ENCODE measurements at regions not wholly inside any gene's neighbourhood (a gene's known extent, or its start where the extent isn't known, plus 50 kb on each side); places are given as distances from the start of the nearest gene placed in this dataset.

DNA sequence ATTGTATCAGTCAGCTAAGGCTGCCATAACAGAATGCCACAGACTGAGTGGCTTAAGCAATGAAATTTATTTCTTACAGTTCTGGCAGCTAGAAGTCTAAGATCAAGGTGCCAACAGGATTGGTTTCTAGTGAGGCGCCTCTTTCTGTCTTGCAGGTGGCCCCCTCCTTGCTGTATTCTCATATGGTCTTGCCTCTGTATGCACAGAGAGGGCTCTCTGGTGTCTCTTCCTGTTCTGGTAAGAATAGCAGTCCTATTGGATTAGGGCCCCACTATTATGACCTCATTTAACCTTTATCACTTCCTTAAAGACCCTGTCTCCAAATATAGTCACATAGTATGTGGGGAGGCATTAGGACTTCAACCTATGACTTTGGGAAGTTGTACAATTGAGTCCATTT lies 253.9 kb downstream of the EDEM1 start:
- Mint-ChIP-seq H3K36me3 (ENCODE audit: low read depth) (no peaks in the 10 kb centered on the region), H3K9me3 (ENCODE audit: insufficient read depth) (no peaks in the 10 kb centered on the region), H3K4me1 (ENCODE audit: low read depth) (no peaks in the 10 kb centered on the region), H3K4me3 (no peak overlapping the region), H3K27me3 (ENCODE audit: low read depth) (no peaks in the 10 kb centered on the region), H3K27ac (no peak overlapping the region)
- ChIA-PET CTCF (no interaction called here), POLR2A (no interaction called here)
- ATAC-seq (no peak), DNase-seq (no peak)

DNA sequence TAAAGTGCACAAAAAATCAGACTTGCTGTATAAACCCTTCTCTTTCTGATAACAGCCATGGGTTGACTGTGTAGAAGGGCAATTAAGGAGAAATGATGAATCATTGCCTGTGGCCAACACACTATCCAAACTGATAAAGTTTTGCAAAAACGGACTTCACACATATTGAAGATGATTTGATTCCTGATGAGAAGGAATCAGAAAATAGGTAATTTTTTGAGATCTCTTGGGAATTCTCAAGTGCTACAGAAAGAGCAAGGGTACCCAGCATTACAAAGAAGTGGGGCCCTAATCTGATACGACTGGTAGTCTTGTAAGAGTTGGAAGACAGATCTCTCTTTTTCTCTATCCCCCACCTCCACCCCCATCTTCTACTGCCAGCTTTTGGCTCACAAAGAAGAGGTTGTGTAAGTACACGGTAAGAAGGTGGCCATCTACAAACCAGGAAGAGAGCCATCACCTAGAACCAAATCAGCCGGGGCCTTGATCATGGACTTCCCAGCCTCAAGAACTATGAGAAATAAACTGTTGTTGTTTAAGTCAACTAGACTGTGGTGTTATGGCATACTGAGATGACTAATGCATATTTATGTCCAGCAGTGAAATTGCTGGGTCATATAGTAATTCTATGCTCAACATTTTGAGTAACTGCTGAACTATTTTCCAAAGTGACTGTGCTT lies 254.7 kb downstream of the EDEM1 start:
- CTCF ChIA-PET, result no interaction called here
- H3K27me3 Mint-ChIP-seq (ENCODE audit: low read depth), result no peaks in the 10 kb centered on the region

DNA sequence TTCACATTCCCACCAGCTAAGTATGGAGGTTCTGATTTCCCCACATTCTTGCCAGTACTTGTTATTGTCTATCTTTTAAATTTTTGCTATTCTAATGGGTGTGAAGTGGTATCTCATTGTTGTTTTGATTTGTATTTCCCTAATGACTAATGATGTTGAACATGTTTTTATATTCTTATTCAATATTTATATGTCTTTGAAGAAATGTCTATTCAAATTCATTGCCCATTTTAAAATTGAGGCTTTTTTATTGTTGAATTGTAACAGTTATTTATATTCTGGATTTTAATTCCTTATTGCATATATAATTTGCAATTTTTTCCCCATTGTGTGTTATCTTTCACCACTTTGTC lies 255.3 kb downstream of the EDEM1 start:
- Mint-ChIP-seq H3K36me3 (ENCODE audit: low read depth) (no peaks in the 10 kb centered on the region), H3K27ac (no peak overlapping the region), H3K27me3 (ENCODE audit: low read depth) (no peaks in the 10 kb centered on the region), H3K4me3 (no peak overlapping the region), H3K4me1 (ENCODE audit: low read depth) (no peaks in the 10 kb centered on the region), H3K9me3 (ENCODE audit: insufficient read depth) (no peaks in the 10 kb centered on the region)
- no peak for DNase-seq
- CTCF ChIA-PET, result no interaction called here
- POLR2A ChIA-PET, result no interaction called here
- ATAC-seq, result no peak

More for the DNA sequence above, 254.7 kb downstream of the EDEM1 start:
- Mint-ChIP-seq H3K27ac (no peak overlapping the region), H3K4me3 (no peak overlapping the region), H3K36me3 (ENCODE audit: low read depth) (no peaks in the 10 kb centered on the region), H3K9me3 (ENCODE audit: insufficient read depth) (no peaks in the 10 kb centered on the region), H3K4me1 (ENCODE audit: low read depth) (no peaks in the 10 kb centered on the region)
- ATAC-seq (no peak), DNase-seq (no peak)
- POLR2A ChIA-PET, result no interaction called here

DNA sequence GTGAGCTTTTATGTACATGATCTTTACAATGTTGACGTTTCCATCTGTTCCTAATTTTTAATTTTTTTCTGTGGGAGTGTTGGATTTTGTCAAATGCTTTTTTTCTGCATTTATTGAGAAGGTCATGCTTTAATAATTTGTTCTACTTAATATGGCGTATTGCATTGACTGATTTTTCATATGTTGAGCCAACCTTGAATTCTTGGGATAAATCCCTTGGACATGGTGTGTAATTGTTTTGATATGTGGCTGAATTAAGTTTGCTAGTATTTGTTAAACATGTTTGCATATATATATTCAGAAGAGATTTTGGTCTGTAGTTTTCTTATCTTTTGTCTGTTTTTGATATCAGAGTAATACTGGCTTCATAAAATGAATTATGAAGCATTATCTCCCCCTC lies 256.7 kb downstream of the EDEM1 start:
- DNase-seq (no peak), ATAC-seq (no peak)
- no peaks in the 10 kb centered on the region for H3K4me1 Mint-ChIP-seq (ENCODE audit: low read depth)
- H3K27me3 Mint-ChIP-seq (ENCODE audit: low read depth), result no peaks in the 10 kb centered on the region
- no peaks in the 10 kb centered on the region for H3K36me3 Mint-ChIP-seq (ENCODE audit: low read depth)
- ChIA-PET POLR2A (no interaction called here), CTCF (no interaction called here)
- H3K27ac Mint-ChIP-seq, result no peak overlapping the region
- no peak overlapping the region for H3K4me3 Mint-ChIP-seq
- no peaks in the 10 kb centered on the region for H3K9me3 Mint-ChIP-seq (ENCODE audit: insufficient read depth)

DNA sequence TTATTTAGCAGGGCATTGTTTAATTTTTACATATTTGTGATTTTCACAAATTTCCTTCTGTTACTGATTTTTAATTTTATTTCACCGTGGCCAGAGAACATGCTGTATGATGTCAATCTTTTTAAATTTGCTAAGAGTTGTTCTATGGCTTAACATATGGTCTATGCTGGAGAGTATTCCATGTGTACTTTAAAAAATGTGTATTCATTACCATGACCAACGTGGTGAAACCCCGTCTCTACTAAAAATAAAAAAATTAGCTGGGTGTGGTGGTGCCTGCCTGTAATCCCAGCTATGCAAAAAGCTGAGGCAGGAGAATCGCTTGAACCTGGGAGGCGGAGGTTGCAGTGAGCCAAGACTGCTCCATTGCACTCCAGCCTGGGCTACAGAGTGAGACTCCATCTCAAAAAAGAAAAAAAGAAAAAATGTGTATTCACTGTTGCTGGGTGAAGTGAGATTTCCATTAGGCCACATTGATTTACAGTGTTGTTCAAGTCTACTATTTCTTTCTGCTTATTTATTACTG lies 258.2 kb downstream of the EDEM1 start:
- Mint-ChIP-seq H3K27me3 (ENCODE audit: low read depth) (no peaks in the 10 kb centered on the region), H3K4me1 (ENCODE audit: low read depth) (no peaks in the 10 kb centered on the region), H3K27ac (no peak overlapping the region), H3K36me3 (ENCODE audit: low read depth) (no peaks in the 10 kb centered on the region), H3K9me3 (ENCODE audit: insufficient read depth) (no peaks in the 10 kb centered on the region), H3K4me3 (no peak overlapping the region)
- CTCF ChIA-PET, result no interaction called here
- DNase-seq (no peak), ATAC-seq (no peak)
- POLR2A ChIA-PET, result no interaction called here

DNA sequence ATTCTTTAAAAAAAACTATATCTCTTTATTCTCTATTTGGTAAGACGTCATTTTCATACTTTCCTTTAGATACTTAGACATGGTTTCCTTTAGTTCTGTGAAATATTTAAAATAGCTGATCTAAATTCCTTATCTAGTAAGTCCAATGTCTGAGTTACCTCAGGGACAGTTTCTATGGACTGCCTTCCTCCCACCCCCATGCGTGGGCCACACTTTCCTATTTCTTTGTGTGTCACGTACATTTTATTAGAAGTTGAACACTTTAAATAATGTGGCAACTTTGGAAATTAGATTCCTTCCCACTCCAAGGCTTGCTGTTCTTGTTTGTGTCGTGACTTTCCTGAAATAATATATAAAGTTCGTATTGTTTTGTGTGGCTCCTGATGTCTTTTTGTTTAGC lies 260.7 kb downstream of the EDEM1 start:
- DNase-seq (no peak), ATAC-seq (no peak)
- Mint-ChIP-seq H3K27me3 (ENCODE audit: low read depth) (peaks cover 3% of the 10 kb centered on the region), H3K4me1 (ENCODE audit: low read depth) (no peaks in the 10 kb centered on the region), H3K27ac (no peak overlapping the region), H3K36me3 (ENCODE audit: low read depth) (no peaks in the 10 kb centered on the region), H3K9me3 (ENCODE audit: insufficient read depth) (no peaks in the 10 kb centered on the region), H3K4me3 (no peak overlapping the region)
- ChIA-PET CTCF (no interaction called here), POLR2A (no interaction called here)

DNA sequence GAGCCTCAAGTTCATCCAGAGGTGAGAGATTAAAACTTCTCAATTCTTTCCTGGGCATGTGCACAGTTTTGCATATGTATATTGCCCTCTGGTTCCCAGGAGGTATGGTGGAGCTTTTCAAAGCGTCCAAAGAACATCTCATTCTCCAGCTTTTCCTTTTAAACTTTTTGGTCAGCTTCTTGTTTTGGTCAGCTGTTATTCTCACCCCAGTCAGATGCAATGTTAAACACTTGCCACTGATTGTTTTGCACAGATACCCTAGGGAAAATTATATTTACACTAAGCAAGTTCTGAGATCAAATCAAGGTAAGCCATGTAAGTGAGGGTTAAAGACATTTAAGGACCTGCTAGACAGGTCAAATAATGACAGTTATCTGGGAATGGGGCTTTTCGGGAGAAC lies 261.3 kb downstream of the EDEM1 start:
- H3K4me3 Mint-ChIP-seq, result no peak overlapping the region
- H3K9me3 Mint-ChIP-seq (ENCODE audit: insufficient read depth), result no peaks in the 10 kb centered on the region
- no peak for ATAC-seq
- H3K36me3 Mint-ChIP-seq (ENCODE audit: low read depth), result no peaks in the 10 kb centered on the region
- no peaks in the 10 kb centered on the region for H3K4me1 Mint-ChIP-seq (ENCODE audit: low read depth)
- DNase-seq, result no peak
- POLR2A ChIA-PET, result no interaction called here
- CTCF ChIA-PET, result no interaction called here
- peaks cover 3% of the 10 kb centered on the region for H3K27me3 Mint-ChIP-seq (ENCODE audit: low read depth)
- H3K27ac Mint-ChIP-seq, result no peak overlapping the region

DNA sequence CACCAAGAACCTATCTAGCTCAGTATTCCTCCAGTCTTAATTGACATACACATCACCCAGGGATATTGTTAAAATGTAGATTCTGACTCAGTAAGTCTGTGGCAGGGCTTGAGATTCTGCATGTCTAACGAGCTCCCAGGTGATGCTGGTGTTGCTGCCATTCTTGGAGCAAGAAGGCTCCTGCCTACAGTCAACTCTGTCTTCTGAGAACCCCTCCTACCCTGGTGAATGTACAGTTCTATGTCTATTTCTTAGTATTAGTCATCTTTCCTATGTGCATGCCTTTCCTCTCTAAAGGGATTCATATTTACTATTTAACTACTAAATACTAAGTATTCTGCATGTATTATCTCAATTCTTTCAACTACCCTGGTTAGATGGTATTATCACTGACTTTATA lies 268.7 kb downstream of the EDEM1 start:
- Mint-ChIP-seq H3K36me3 (ENCODE audit: low read depth) (no peaks in the 10 kb centered on the region), H3K27me3 (ENCODE audit: low read depth) (peaks cover 3% of the 10 kb centered on the region), H3K4me1 (ENCODE audit: low read depth) (no peaks in the 10 kb centered on the region), H3K9me3 (ENCODE audit: insufficient read depth) (no peaks in the 10 kb centered on the region), H3K27ac (no peak overlapping the region), H3K4me3 (no peak overlapping the region)
- no peak for ATAC-seq
- POLR2A ChIA-PET, result no interaction called here
- DNase-seq, result no peak
- CTCF ChIA-PET, result no interaction called here

DNA sequence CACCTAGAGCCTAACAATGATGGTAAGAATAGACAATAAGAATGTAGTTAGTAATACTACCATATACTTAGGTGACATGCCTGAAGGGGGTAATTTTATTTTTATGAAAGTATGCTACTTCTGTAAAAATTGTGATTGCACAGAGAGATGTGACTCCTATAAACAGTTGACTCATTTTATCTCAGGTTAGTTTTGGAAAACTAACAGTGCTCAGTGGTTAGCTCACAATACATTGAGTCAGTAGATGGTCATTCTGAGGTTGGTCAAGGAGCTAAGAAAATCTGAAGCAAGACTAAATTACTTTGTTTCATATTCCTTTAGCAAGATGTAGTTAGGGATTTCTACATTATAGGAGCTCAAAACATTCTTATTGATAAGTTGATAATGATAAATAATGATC lies 271.0 kb downstream of the EDEM1 start:
- POLR2A ChIA-PET, result no interaction called here
- no peak overlapping the region for H3K27ac Mint-ChIP-seq

DNA sequence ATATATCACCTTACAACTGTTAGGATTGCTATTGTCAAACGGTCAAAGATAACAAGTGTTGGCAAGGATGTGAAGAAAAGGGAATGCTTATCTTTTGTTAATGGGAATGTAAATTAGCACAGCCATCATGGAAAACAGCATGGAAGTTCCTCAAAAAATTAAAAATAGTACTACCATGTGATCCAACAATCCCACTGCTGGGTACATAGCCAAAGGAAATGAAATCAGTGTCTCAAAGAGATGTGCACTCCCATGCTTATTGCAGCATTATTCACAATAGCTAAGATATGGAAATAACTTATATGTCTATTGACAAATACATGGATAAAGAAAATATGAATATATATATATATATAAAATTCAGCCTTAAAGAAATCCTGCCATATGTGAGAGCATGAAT lies 274.6 kb downstream of the EDEM1 start:
- peaks cover 13% of the 10 kb centered on the region for H3K27me3 Mint-ChIP-seq (ENCODE audit: low read depth)
- H3K36me3 Mint-ChIP-seq (ENCODE audit: low read depth), result no peaks in the 10 kb centered on the region
- POLR2A ChIA-PET, result no interaction called here
- ATAC-seq, result no peak
- DNase-seq, result no peak
- CTCF ChIA-PET, result no interaction called here
- no peak overlapping the region for H3K4me3 Mint-ChIP-seq
- H3K9me3 Mint-ChIP-seq (ENCODE audit: insufficient read depth), result no peaks in the 10 kb centered on the region
- no peaks in the 10 kb centered on the region for H3K4me1 Mint-ChIP-seq (ENCODE audit: low read depth)
- H3K27ac Mint-ChIP-seq, result no peak overlapping the region

More for the DNA sequence above, 271.0 kb downstream of the EDEM1 start:
- peaks cover 3% of the 10 kb centered on the region for H3K27me3 Mint-ChIP-seq (ENCODE audit: low read depth)
- H3K9me3 Mint-ChIP-seq (ENCODE audit: insufficient read depth), result no peaks in the 10 kb centered on the region
- no peaks in the 10 kb centered on the region for H3K4me1 Mint-ChIP-seq (ENCODE audit: low read depth)
- H3K36me3 Mint-ChIP-seq (ENCODE audit: low read depth), result no peaks in the 10 kb centered on the region
- ATAC-seq (no peak), DNase-seq (no peak)
- CTCF ChIA-PET, result no interaction called here
- no peak overlapping the region for H3K4me3 Mint-ChIP-seq

DNA sequence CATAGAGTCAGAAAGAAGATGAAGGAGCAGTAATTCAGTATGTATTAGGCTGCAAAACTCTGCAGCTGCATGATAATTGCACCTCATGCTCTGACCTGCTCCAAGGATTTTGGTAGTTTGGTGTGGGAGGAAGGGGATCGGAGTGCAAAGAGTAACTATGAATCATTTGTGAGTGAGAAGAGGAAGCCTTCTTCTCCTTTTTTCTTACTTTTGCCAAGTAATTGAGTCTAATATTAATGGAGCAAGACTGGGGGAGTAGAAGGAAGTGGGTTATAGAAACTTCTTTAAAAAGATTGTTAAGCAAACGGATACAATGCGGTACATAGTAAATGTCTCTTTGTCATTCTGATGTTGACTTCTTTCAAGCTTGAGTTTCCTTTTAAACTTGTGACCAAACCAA lies 276.5 kb downstream of the EDEM1 start:
- ATAC-seq, result no peak
- no peaks in the 10 kb centered on the region for H3K36me3 Mint-ChIP-seq (ENCODE audit: low read depth)
- H3K4me1 Mint-ChIP-seq (ENCODE audit: low read depth), result no peaks in the 10 kb centered on the region
- no peak overlapping the region for H3K4me3 Mint-ChIP-seq
- ChIA-PET POLR2A (no interaction called here), CTCF (no interaction called here)
- H3K9me3 Mint-ChIP-seq (ENCODE audit: insufficient read depth), result no peaks in the 10 kb centered on the region
- no peak overlapping the region for H3K27ac Mint-ChIP-seq
- H3K27me3 Mint-ChIP-seq (ENCODE audit: low read depth), result peaks cover 13% of the 10 kb centered on the region
- DNase-seq, result no peak

DNA sequence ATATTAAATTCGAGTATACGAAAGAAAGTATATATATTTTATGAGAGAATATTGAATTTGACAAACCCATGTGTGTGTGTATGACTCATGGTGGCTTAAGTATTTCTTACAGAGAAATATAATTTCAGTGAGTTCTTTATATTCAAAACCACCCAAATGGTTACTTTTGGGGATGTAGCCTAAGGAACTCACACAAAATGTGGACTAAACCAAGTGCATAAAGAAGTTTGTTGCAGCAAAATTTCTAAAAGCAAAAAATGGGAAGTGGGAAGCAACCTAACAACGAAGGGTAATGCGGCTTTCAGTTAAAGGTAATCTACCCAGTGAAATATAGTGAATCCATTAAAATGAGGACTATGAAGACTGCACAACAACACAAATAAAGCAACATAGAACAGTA lies 277.1 kb downstream of the EDEM1 start:
- CTCF ChIA-PET, result no interaction called here
- no peak overlapping the region for H3K4me3 Mint-ChIP-seq
- no peaks in the 10 kb centered on the region for H3K4me1 Mint-ChIP-seq (ENCODE audit: low read depth)
- ATAC-seq (no peak), DNase-seq (no peak)
- no peaks in the 10 kb centered on the region for H3K9me3 Mint-ChIP-seq (ENCODE audit: insufficient read depth)
- POLR2A ChIA-PET, result no interaction called here
- no peak overlapping the region for H3K27ac Mint-ChIP-seq
- no peaks in the 10 kb centered on the region for H3K36me3 Mint-ChIP-seq (ENCODE audit: low read depth)
- peaks cover 13% of the 10 kb centered on the region for H3K27me3 Mint-ChIP-seq (ENCODE audit: low read depth)

DNA sequence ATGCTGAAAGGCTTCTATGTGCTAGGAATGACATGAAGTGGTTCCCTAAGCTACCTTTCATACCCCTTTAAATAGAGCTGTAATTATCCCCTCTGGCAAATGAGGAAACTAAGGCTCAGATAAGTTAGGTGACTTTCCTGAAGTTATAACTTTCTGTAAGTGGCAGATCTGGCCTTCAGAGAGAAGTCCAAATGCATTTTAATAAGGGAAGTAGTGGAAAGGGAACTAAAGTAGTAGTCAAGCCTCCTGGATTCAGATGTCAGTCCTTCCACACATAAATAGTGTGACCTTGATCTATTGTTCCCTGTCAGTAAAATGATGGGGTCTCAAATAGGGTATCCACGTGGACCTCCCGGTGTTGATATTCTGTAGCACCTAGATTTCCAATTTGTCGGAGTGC lies 277.7 kb downstream of the EDEM1 start:
- no peaks in the 10 kb centered on the region for H3K4me1 Mint-ChIP-seq (ENCODE audit: low read depth)
- H3K9me3 Mint-ChIP-seq (ENCODE audit: insufficient read depth), result no peaks in the 10 kb centered on the region
- H3K27me3 Mint-ChIP-seq (ENCODE audit: low read depth), result peaks cover 13% of the 10 kb centered on the region
- H3K4me3 Mint-ChIP-seq, result no peak overlapping the region
- ATAC-seq, result no peak
- H3K27ac Mint-ChIP-seq, result no peak overlapping the region
- DNase-seq, result no peak
- no peaks in the 10 kb centered on the region for H3K36me3 Mint-ChIP-seq (ENCODE audit: low read depth)
- POLR2A ChIA-PET, result no interaction called here
- CTCF ChIA-PET, result no interaction called here
